ENCODE measurements at regions not wholly inside any gene's neighbourhood (a gene's known extent, or its start where the extent isn't known, plus 50 kb on each side); places are given as distances from the start of the nearest gene placed in this dataset.

DNA sequence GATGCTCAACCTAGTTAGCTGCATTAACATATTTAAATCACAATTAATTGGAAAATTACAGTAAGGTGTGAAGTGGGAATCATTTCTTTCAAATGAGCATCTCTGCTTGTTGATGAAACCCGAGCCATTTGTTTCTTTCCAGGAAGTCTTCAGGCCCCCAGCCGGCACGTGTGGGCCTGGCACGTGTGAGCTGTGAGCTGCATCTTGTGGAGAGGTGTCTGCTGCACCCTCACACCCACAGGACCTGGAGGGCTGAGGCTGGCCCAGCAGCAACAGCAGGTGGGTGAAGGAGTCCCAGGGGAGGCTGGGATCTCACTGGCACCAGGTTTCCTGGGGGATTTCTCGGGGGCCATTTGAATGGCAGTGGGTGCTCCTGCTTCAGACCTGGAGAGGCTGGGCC is 372.5 kb upstream of the MKI67 start:
- TF ChIP-seq, protein P1, sequence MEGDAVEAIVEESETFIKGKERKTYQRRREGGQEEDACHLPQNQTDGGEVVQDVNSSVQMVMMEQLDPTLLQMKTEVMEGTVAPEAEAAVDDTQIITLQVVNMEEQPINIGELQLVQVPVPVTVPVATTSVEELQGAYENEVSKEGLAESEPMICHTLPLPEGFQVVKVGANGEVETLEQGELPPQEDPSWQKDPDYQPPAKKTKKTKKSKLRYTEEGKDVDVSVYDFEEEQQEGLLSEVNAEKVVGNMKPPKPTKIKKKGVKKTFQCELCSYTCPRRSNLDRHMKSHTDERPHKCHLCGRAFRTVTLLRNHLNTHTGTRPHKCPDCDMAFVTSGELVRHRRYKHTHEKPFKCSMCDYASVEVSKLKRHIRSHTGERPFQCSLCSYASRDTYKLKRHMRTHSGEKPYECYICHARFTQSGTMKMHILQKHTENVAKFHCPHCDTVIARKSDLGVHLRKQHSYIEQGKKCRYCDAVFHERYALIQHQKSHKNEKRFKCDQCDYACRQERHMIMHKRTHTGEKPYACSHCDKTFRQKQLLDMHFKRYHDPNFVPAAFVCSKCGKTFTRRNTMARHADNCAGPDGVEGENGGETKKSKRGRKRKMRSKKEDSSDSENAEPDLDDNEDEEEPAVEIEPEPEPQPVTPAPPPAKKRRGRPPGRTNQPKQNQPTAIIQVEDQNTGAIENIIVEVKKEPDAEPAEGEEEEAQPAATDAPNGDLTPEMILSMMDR (conservative IDR thresholded peaks at IDR 0.05): no peak
- H3K27ac ChIP-seq: no peak overlapping the region

DNA sequence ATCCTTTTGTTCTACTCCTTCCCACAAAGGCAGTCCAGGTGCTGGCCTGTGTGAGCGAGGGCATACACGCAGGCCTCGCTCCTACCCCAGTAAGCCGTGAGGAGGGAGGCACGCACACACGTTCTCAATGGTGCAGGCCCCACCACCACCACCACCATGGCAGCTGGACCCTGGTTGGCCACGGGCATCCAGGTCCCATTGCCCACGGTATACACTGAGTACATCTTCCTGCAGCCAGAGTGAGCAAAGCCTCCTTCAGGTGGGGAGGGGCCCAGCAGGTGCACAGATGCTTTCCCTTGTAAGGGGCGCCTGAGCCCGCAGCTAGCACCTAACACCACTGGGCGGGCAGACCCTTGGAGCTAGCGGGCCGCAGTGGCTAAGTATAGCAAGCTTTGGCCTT is 373.3 kb upstream of the MKI67 start:
- TF ChIP-seq, protein P1 (conservative IDR thresholded peaks at IDR 0.05): no peak
- H3K27ac ChIP-seq: no peak overlapping the region

DNA sequence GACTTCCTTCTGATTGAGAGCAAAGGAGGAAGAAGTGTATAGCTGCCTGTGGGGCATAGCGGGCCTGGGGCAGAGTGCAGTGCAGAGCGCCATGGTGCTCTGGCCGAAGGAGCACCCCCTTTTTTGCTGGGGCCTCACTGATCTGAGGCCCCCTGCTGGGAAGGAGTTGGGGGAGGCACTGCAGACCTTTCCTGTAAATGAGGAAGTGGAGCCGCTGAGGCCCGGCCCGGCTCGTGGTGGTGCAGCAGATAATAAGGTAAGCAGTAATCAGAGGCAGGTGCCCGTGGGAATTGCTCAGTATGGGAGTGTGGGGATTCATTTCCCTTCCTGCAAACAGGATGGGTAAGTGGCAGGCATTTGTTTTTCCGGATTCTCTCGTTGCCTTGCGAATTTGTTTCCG is 373.7 kb upstream of the MKI67 start:
- no peak overlapping the region for H3K27ac ChIP-seq
- TF ChIP-seq, protein P1 (conservative IDR thresholded peaks at IDR 0.05): no peak

DNA sequence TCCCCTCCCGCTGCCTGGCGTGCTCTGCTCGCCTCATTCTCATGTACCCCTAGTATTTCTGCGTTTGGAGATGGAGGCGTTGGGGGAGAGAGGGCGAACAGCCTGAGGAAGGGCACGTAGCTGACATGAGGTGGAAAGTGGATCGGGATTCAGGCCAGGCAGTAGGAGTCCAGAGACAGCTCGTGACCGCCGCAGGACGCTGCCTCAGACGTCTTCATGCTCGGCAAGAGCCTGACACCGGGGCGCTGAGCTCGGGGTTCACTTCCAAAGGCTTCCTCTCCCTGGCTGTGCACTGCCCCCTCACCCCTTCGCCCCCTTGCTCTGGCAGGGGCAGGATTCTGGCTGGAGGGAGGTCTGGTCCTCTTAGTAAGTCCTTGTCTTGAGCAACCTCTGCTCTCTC is 374.4 kb upstream of the MKI67 start:
- TF ChIP-seq, protein P1 (conservative IDR thresholded peaks at IDR 0.05): no peak

DNA sequence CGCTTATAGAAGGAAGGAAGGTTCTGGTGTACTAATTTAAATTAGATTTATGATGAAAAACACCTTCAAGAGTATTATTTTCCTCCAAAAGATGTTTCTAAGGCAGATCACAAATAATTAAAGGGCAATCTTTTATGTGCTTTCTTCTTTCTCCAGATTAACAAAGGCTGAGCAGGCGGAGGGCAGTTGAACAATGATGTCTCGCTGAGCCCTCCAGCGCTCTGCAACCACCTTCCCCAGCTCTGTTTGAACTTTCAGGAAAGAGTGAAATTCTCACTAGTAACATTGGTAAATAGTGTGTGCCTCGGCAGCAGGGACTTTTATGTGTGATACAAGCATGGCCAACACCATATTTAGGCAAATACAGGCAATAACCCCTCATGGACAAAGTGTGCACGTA is 379.1 kb upstream of the MKI67 start:
- TF ChIP-seq, protein P1 (conservative IDR thresholded peaks at IDR 0.05): no peak
- no peak overlapping the region for H3K27ac ChIP-seq

More for the DNA sequence above, 374.4 kb upstream of the MKI67 start:
- H3K27ac ChIP-seq: no peak overlapping the region

DNA sequence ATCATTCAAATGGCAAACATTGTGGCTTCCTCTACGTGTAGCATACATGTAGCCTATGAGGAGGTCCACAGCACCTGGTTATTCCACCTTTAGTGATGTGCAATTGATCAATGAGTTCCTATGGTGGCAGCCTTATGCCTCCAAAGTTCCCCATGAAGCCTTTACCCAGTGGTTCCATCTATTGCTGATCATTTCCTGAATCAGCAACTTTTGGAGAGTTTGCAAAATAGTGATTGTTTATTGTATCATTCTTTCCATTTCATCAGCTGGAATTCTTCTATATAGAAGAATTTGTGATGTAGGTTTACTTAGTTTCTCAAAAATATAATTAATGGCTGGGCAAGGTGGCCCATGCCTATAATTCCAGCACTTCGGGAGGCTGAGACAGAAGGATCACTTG is 380.2 kb upstream of the MKI67 start:
- TF ChIP-seq, protein P1 (conservative IDR thresholded peaks at IDR 0.05): no peak
- H3K27ac ChIP-seq: no peak overlapping the region

DNA sequence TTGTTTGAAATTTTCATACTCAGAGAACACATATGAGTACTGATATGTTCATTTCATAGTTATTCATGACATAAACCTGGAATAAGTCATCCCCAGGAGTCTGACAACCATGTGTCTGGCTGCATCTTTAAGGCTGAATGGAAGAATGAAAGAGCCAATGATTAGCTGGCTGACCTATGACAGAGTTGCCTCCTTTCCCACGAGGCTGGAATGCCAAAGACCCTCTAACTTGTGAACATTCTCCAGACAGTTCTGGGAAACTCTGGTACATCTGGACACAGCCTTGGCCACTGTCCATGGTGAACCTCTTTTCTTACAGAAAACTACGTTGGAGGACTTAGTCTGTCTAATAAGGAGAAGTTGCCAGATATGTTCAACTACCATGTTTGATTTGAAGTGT is 380.8 kb upstream of the MKI67 start:
- H3K27ac ChIP-seq: no peak overlapping the region
- TF ChIP-seq, protein P1 (conservative IDR thresholded peaks at IDR 0.05): no peak

DNA sequence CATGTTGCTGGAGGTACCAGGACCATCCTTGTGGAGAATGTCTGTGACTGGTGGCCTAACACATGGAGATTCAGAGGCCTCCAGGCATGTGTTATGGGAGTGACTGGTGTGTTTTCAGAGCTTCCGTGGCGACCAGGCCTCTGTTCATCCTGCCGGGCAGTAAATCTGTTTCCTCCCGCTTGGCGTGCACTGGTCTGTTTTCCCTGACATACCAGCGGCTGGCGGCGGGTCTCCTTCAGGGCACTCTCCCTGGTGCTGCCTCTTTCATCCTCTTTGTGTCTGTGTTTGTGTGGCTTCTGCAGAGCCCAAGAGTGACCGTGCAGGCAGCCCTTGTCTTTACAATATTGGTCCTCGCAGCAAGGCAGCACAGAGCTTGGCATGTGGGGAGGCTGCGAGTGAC is 385.1 kb upstream of the MKI67 start:
- H3K27ac ChIP-seq: no peak overlapping the region
- TF ChIP-seq, protein P1 (conservative IDR thresholded peaks at IDR 0.05): no peak
